A549 (cell line): ENCODE measurements at regions not wholly inside any gene's neighbourhood (a gene's known extent, or its start where the extent isn't known, plus 50 kb on each side); places are given as distances from the start of the nearest gene placed in this dataset.

Experiments
- ATAC-seq, 2 experiments: fragments of 200-7000 bp in 1 of 2; fragments of >200 bp in 1 of 2; cut with Nextera tagmentation in 1 of 2; cut with Tn5 transposase in 1 of 2; 3 replicates each; pipeline versions ENCODE4 v1.8.0 to v1.9.1; 2018 to 2020; ENCODE audit warnings: mild to moderate bottlenecking in 1 of 2, moderate library complexity in 1 of 2
- CTCF ChIA-PET: fragments of 300-600 bp; sonication (Branson Sonifier 250); formaldehyde crosslinking; extraction: SDS; loops from one replicate; lab custom pipeline; 2021; ENCODE audit warnings: antibody characterized with exemption, inconsistent platforms; lab: Yijun Ruan, JAX
- POLR2A ChIA-PET: fragments of 350-600 bp; formaldehyde crosslinking; extraction: SDS; loops from one replicate; lab custom pipeline; 2021; ENCODE audit warnings: antibody characterized with exemption, inconsistent platforms; lab: Yijun Ruan, JAX
- DNase-seq, 2 experiments: peaks; one replicate each; pipeline versions ENCODE4 v3.0.0 to v3.0.0-alpha.2; 2011 to 2016; ENCODE audit warnings: low read depth in 1 of 2, low spot score in 1 of 2
- FAIRE-seq: peaks from 2 replicates; lab custom pipeline; 2011; peaks lifted over from hg19 to GRCh38; lab: Jason Lieb, UNC
- H3K27ac ChIP-seq, 2 experiments: fragments of >200 bp; sonication (Bioruptor Twin); formaldehyde crosslinking; 3 replicates each; pipeline ENCODE4 v1.5.1; 2016 to 2017
- H3K4me1 ChIP-seq: fragments of >200 bp; sonication (Bioruptor Twin); formaldehyde crosslinking; 3 replicates; pipeline ENCODE4 v1.6.1; 2016
- H3K4me2 ChIP-seq: fragments of >200 bp; sonication (Bioruptor Twin); formaldehyde crosslinking; 3 replicates; pipeline ENCODE4 v1.6.1; 2016
- H3K4me3 ChIP-seq: fragments of >200 bp; sonication (Bioruptor Twin); formaldehyde crosslinking; 3 replicates; pipeline ENCODE4 v1.5.1; 2016
- H3K9me3 ChIP-seq: fragments of >200 bp; sonication (Bioruptor Twin); formaldehyde crosslinking; 3 replicates; pipeline ENCODE4 v1.6.1; 2016
- CBX8 ChIP-seq: fragments of 200-600 bp; sonication (generic); IDR thresholded peaks from 2 replicates; pipeline ENCODE4 v1.6.1; 2016
- EHMT2 ChIP-seq: fragments of 200-600 bp; sonication (generic); IDR thresholded peaks from 2 replicates; pipeline ENCODE4 v1.6.1; 2016; ENCODE audit warnings: antibody characterized with exemption, low read depth, mild to moderate bottlenecking, moderate library complexity
- HEYL ChIP-seq: fragments of 250-450 bp; sonication (Bioruptor Pico); IDR thresholded peaks from 2 replicates; pipeline ENCODE4 v1.8.0; 2021; ENCODE audit warnings: mild to moderate bottlenecking, moderate library complexity
- JUNB ChIP-seq: fragments of >200 bp; sonication (Bioruptor Twin); formaldehyde crosslinking; IDR thresholded peaks from 2 replicates; pipeline ENCODE4 v1.6.1; 2016
- KDM5A ChIP-seq: fragments of 200-600 bp; sonication (generic); IDR thresholded peaks from 2 replicates; pipeline ENCODE4 v1.6.1; 2016; ENCODE audit warnings: antibody characterized with exemption, mild to moderate bottlenecking
- NPAS2 ChIP-seq: fragments of 250-450 bp; sonication (Bioruptor Pico); IDR thresholded peaks from 2 replicates; pipeline ENCODE4 v1.8.0; 2022; ENCODE audit warnings: mild to moderate bottlenecking, moderate library complexity, borderline replicate concordance
- POLR2A ChIP-seq: IDR thresholded peaks from 2 replicates; pipeline ENCODE4 v1.6.1; 2012; ENCODE audit warnings: mild to moderate bottlenecking, low read length
- RNF2 ChIP-seq: fragments of 200-600 bp; sonication (generic); IDR thresholded peaks from 2 replicates; pipeline ENCODE4 v1.6.1; 2016; ENCODE audit warnings: low read depth, mild to moderate bottlenecking, antibody characterized with exemption, moderate library complexity, borderline replicate concordance
- SMC3 ChIP-seq: fragments of >200 bp; sonication (Bioruptor Twin); formaldehyde crosslinking; IDR thresholded peaks from 3 replicates; pipeline ENCODE4 v1.6.1; 2018; ENCODE audit warnings: inconsistent platforms
- TFCP2L1 ChIP-seq: fragments of 250-450 bp; sonication (Bioruptor Pico); IDR thresholded peaks from 2 replicates; pipeline ENCODE4 v1.5.0; 2021; ENCODE audit warnings: mild to moderate bottlenecking
- ZNF302 ChIP-seq: fragments of 250-450 bp; sonication (Bioruptor Pico); IDR thresholded peaks from 2 replicates; pipeline ENCODE4 v1.9.0; 2021; ENCODE audit warnings: inconsistent platforms, mild to moderate bottlenecking, moderate library complexity
- WGBS: methylation state at CpG from one replicate; pipeline ENCODE4 v1.1.6; 2017; ENCODE audit errors: missing lambda C conversion rate; 5-methylcytosine and 5-hydroxymethylcytosine counted together
- TF ChIP-seq, protein P1 (sequence below): fragments of 450-650 bp; IDR thresholded peaks from 2 replicates; pipeline ENCODE4 v1.6.1; 2014; ENCODE audit warnings: antibody characterized with exemption
- TF ChIP-seq, protein P2 (sequence below): fragments of >200 bp; sonication (Bioruptor Twin); formaldehyde crosslinking; IDR thresholded peaks from 3 replicates; pipeline ENCODE4 v1.5.1; 2016
- TF ChIP-seq, protein P3 (sequence below): fragments of 250-450 bp; sonication (Bioruptor Pico); IDR thresholded peaks from 2 replicates; pipeline ENCODE4 v1.5.0; 2021; ENCODE audit warnings: mild to moderate bottlenecking, moderate library complexity, borderline replicate concordance
- TF ChIP-seq, protein P4 (sequence below): fragments of 250-450 bp; sonication (Bioruptor Pico); IDR thresholded peaks from 2 replicates; pipeline ENCODE4 v1.5.0; 2020; ENCODE audit warnings: low read depth, mild to moderate bottlenecking, moderate library complexity
- TF ChIP-seq, protein P5 (sequence below): fragments of 150-350 bp; IDR thresholded peaks from 2 replicates; pipeline ENCODE4 v1.6.1; 2014; ENCODE audit warnings: low read depth, mild to moderate bottlenecking, low read length
- TF ChIP-seq, protein P6 (sequence below): IDR thresholded peaks from 2 replicates; pipeline ENCODE4 v1.6.1; 2012; ENCODE audit warnings: low read depth, borderline replicate concordance
- TF ChIP-seq, protein P7 (sequence below): fragments of >200 bp; sonication (Bioruptor Twin); formaldehyde crosslinking; IDR thresholded peaks from 2 replicates; pipeline ENCODE4 v1.6.1; 2016
- TF ChIP-seq, protein P8 (sequence below): IDR thresholded peaks from 2 replicates; pipeline ENCODE4 v1.6.1; 2012

DNA sequence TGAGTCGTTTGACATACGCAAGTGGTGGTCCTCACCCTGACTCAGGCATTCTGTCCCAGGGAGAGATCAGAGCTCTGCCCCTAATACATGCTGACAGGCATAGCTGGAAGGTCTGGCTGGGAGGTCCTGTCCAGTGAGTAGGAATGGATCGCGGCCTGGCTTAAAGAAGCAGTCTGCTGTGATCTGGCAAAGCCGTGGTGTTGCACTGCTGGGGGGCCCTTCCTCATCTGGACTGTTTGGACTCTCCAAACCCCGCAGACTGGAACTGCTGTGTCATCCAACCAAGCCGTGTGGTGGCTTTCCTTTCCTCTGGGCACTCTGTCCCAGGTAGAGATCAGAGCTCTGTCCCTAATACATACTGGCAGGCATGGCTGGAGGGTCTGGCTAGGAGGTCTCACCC lies 64.3 kb upstream of the MAGEB16 start:
- 48% methylated on average over 5 of the region's 7 CpGs for WGBS
- POLR2A ChIA-PET, result no interaction called here
- no peak for TF ChIP-seq POLR2A
- no peak for TF ChIP-seq NPAS2 (CRISPR knock-in tag)
- TF ChIP-seq RNF2, result no peak
- TF ChIP-seq, protein P1, sequence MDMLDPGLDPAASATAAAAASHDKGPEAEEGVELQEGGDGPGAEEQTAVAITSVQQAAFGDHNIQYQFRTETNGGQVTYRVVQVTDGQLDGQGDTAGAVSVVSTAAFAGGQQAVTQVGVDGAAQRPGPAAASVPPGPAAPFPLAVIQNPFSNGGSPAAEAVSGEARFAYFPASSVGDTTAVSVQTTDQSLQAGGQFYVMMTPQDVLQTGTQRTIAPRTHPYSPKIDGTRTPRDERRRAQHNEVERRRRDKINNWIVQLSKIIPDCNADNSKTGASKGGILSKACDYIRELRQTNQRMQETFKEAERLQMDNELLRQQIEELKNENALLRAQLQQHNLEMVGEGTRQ, result no peak
- TF ChIP-seq JUNB, result no peak
- TF ChIP-seq TFCP2L1 (CRISPR knock-in tag), result no peak
- TF ChIP-seq CBX8, result no peak
- TF ChIP-seq, protein P2, sequence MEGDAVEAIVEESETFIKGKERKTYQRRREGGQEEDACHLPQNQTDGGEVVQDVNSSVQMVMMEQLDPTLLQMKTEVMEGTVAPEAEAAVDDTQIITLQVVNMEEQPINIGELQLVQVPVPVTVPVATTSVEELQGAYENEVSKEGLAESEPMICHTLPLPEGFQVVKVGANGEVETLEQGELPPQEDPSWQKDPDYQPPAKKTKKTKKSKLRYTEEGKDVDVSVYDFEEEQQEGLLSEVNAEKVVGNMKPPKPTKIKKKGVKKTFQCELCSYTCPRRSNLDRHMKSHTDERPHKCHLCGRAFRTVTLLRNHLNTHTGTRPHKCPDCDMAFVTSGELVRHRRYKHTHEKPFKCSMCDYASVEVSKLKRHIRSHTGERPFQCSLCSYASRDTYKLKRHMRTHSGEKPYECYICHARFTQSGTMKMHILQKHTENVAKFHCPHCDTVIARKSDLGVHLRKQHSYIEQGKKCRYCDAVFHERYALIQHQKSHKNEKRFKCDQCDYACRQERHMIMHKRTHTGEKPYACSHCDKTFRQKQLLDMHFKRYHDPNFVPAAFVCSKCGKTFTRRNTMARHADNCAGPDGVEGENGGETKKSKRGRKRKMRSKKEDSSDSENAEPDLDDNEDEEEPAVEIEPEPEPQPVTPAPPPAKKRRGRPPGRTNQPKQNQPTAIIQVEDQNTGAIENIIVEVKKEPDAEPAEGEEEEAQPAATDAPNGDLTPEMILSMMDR, result no peak
- TF ChIP-seq, protein P3, sequence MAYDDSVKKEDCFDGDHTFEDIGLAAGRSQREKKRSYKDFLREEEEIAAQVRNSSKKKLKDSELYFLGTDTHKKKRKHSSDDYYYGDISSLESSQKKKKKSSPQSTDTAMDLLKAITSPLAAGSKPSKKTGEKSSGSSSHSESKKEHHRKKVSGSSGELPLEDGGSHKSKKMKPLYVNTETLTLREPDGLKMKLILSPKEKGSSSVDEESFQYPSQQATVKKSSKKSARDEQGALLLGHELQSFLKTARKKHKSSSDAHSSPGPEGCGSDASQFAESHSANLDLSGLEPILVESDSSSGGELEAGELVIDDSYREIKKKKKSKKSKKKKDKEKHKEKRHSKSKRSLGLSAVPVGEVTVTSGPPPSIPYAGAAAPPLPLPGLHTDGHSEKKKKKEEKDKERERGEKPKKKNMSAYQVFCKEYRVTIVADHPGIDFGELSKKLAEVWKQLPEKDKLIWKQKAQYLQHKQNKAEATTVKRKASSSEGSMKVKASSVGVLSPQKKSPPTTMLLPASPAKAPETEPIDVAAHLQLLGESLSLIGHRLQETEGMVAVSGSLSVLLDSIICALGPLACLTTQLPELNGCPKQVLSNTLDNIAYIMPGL (CRISPR knock-in tag), result no peak
- TF ChIP-seq HEYL (CRISPR knock-in tag), result no peak
- no peak for TF ChIP-seq ZNF302 (CRISPR knock-in tag)
- TF ChIP-seq, protein P4, sequence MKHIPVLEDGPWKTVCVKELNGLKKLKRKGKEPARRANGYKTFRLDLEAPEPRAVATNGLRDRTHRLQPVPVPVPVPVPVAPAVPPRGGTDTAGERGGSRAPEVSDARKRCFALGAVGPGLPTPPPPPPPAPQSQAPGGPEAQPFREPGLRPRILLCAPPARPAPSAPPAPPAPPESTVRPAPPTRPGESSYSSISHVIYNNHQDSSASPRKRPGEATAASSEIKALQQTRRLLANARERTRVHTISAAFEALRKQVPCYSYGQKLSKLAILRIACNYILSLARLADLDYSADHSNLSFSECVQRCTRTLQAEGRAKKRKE, result no peak
- Histone ChIP-seq H3K4me3 (no peak overlapping the region), H3K4me2 (no peak overlapping the region), H3K9me3 (no peaks in the 10 kb centered on the region), H3K27ac (no peak overlapping the region), H3K4me1 (no peaks in the 10 kb centered on the region)
- FAIRE-seq (no peak), DNase-seq (no peak), ATAC-seq (no peak)
- CTCF ChIA-PET, result no interaction called here

DNA sequence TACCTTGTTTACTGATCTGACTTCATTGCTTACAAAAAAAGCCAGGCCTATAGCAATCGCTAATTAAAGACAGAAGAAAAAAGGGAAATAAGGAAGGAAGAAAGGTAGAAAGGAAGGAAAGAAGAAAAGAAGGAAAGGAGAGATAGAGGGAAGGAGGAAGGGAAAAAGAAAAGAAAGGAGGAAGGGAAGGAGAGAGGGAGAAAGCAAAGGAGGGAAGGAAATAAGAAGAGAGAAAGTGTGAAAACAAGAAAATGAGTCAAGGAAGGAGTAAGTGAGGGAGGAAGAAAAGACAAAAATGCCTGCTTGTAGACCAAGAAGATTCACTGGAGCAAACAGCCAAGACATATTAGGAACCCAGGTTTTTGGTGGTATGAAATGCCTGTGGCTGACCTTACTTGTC lies 57.0 kb upstream of the MAGEB16 start:
- POLR2A ChIA-PET, result no interaction called here
- CTCF ChIA-PET, result no interaction called here
- FAIRE-seq (no peak), ATAC-seq (no peak), DNase-seq (no peak)
- 14% methylated on average over 1 of the region's 1 CpG for WGBS
- no peak overlapping the region for H3K4me2 ChIP-seq
- no peaks in the 10 kb centered on the region for H3K4me1 ChIP-seq
- H3K4me3 ChIP-seq, result no peak overlapping the region
- H3K27ac ChIP-seq, result no peak overlapping the region
- no peaks in the 10 kb centered on the region for H3K9me3 ChIP-seq
- TF ChIP-seq EHMT2, result no peak
- TF ChIP-seq, protein P5, sequence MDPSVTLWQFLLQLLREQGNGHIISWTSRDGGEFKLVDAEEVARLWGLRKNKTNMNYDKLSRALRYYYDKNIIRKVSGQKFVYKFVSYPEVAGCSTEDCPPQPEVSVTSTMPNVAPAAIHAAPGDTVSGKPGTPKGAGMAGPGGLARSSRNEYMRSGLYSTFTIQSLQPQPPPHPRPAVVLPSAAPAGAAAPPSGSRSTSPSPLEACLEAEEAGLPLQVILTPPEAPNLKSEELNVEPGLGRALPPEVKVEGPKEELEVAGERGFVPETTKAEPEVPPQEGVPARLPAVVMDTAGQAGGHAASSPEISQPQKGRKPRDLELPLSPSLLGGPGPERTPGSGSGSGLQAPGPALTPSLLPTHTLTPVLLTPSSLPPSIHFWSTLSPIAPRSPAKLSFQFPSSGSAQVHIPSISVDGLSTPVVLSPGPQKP, result no peak
- TF ChIP-seq, protein P6, sequence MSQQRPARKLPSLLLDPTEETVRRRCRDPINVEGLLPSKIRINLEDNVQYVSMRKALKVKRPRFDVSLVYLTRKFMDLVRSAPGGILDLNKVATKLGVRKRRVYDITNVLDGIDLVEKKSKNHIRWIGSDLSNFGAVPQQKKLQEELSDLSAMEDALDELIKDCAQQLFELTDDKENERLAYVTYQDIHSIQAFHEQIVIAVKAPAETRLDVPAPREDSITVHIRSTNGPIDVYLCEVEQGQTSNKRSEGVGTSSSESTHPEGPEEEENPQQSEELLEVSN, result no peak
- TF ChIP-seq, protein P7, sequence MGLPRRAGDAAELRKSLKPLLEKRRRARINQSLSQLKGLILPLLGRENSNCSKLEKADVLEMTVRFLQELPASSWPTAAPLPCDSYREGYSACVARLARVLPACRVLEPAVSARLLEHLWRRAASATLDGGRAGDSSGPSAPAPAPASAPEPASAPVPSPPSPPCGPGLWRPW, result no peak
- no peak for TF ChIP-seq JUNB
- no peak for TF ChIP-seq POLR2A
- TF ChIP-seq SMC3, result no peak
- TF ChIP-seq TFCP2L1 (CRISPR knock-in tag), result no peak
- no peak for TF ChIP-seq KDM5A
- TF ChIP-seq, protein P1, result no peak
- TF ChIP-seq, protein P3 (CRISPR knock-in tag), result no peak
- TF ChIP-seq, protein P8, sequence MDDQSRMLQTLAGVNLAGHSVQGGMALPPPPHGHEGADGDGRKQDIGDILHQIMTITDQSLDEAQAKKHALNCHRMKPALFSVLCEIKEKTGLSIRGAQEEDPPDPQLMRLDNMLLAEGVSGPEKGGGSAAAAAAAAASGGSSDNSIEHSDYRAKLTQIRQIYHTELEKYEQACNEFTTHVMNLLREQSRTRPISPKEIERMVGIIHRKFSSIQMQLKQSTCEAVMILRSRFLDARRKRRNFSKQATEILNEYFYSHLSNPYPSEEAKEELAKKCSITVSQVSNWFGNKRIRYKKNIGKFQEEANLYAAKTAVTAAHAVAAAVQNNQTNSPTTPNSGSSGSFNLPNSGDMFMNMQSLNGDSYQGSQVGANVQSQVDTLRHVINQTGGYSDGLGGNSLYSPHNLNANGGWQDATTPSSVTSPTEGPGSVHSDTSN, result no peak
